Endothelial cell of umbilical vein (primary cell): ENCODE measurements at regions not wholly inside any gene's neighbourhood (a gene's known extent, or its start where the extent isn't known, plus 50 kb on each side); places are given as distances from the start of the nearest gene placed in this dataset.

Experiments used
- BruUV-seq: library from RNA; stranded (reverse); fragments of 400-500 nt; replicated peaks from 2 replicates; lab custom pipeline; 2021; lab: Mats Ljungman, UMichigan
- CTCF ChIA-PET: fragments of 300-600, 350-600 bp; sonication (Branson Sonifier 250); formaldehyde crosslinking; loops from one replicate; lab custom pipeline; 2021; ENCODE audit warnings: antibody characterized with exemption, inconsistent platforms; lab: Charles Lee
- POLR2A ChIA-PET: fragments of 300-600, 350-600 bp; sonication (Branson Sonifier 250); formaldehyde crosslinking; loops from one replicate; lab custom pipeline; 2021; ENCODE audit warnings: antibody characterized with exemption, inconsistent platforms; lab: Charles Lee
- DNase-seq: peaks from one replicate; pipeline ENCODE4 v3.0.0-alpha.2; 2011; ENCODE audit warnings: low read depth, low spot score
- FAIRE-seq: peaks from 2 replicates; lab custom pipeline; 2011; peaks lifted over from hg19 to GRCh38; lab: Jason Lieb, UNC
- H2AFZ ChIP-seq: 2 replicates; pipeline ENCODE4 v1.6.0; 2012; ENCODE audit warnings: low read depth, low read length, control low read depth, inconsistent platforms
- H3K27ac ChIP-seq: 2 replicates; pipeline ENCODE4 v1.5.1; 2011; ENCODE audit warnings: low read depth, mild to moderate bottlenecking, control low read depth, low read length, moderate library complexity; ENCODE audit not compliant: insufficient read depth
- H3K27me3 ChIP-seq, 2 experiments: 2 replicates each; pipeline versions ENCODE4 v1.6.0 to v1.6.1; 2011; ENCODE audit warnings: low read length in 2 of 2, mixed read lengths in 1 of 2; ENCODE audit not compliant: control insufficient read depth in 2 of 2, insufficient read depth in 2 of 2
- H3K36me3 ChIP-seq, 2 experiments: 2 replicates in 1 of 2; 3 replicates in 1 of 2; pipeline ENCODE4 v1.5.1; 2011; ENCODE audit warnings: low read length in 2 of 2, mild to moderate bottlenecking in 1 of 2, moderate library complexity in 1 of 2; ENCODE audit not compliant: control insufficient read depth in 2 of 2, insufficient read depth in 2 of 2; ENCODE audit errors: extremely low read depth in 1 of 2
- H3K4me1 ChIP-seq: 3 replicates; pipeline ENCODE4 v1.5.1; 2011; ENCODE audit warnings: mild to moderate bottlenecking, low read length; ENCODE audit not compliant: control insufficient read depth, insufficient read depth; ENCODE audit errors: extremely low read depth
- H3K4me2 ChIP-seq: 2 replicates; pipeline ENCODE4 v1.6.1; 2011; ENCODE audit warnings: low read length, control low read depth, mixed read lengths; ENCODE audit not compliant: insufficient read depth
- H3K4me3 ChIP-seq, 3 experiments: fragments of 200-600 bp in 1 of 3; sonication (generic), shearing (Covaris generic) in 1 of 3; replicated peaks in 1 of 3; 2 replicates each; pipeline ENCODE4 v1.5.1; 2011 to 2016; ENCODE audit warnings: control low read depth in 3 of 3, low read length in 3 of 3, mild to moderate bottlenecking in 2 of 3, inconsistent platforms in 1 of 3, low read depth in 1 of 3, moderate library complexity in 1 of 3; ENCODE audit not compliant: insufficient read depth in 1 of 3
- H3K79me2 ChIP-seq: 2 replicates; pipeline ENCODE4 v1.6.0; 2012; ENCODE audit warnings: low read length, inconsistent platforms; ENCODE audit not compliant: control insufficient read depth, insufficient read depth
- H3K9ac ChIP-seq: replicated peaks from 2 replicates; pipeline ENCODE3; 2011; ENCODE audit warnings: low read length, control low read depth; ENCODE audit not compliant: insufficient read depth; ENCODE audit errors: extremely low read depth
- H3K9me1 ChIP-seq: replicated peaks from 3 replicates; pipeline ENCODE4 v1.6.0; 2011; ENCODE audit warnings: mild to moderate bottlenecking, low read length; ENCODE audit not compliant: control insufficient read depth, insufficient read depth; ENCODE audit errors: extremely low read depth
- H3K9me3 ChIP-seq: replicated peaks from 2 replicates; pipeline ENCODE4 v1.5.1; 2012; ENCODE audit warnings: low read length, inconsistent platforms; ENCODE audit not compliant: control insufficient read depth, insufficient read depth
- H4K20me1 ChIP-seq: replicated peaks from 2 replicates; pipeline ENCODE3; 2011; ENCODE audit warnings: mild to moderate bottlenecking, low read length; ENCODE audit not compliant: control insufficient read depth, insufficient read depth; ENCODE audit errors: extremely low read depth
- EZH2 ChIP-seq: IDR thresholded peaks from 2 replicates; pipeline ENCODE4 v1.6.1; 2012; ENCODE audit warnings: borderline replicate concordance, low read depth, mild to moderate bottlenecking, moderate library complexity, low read length, inconsistent platforms; ENCODE audit not compliant: severe bottlenecking
- FOS ChIP-seq: IDR thresholded peaks from 2 replicates; pipeline ENCODE4 v1.6.1; 2011; ENCODE audit warnings: mild to moderate bottlenecking, low read length, moderate library complexity, borderline replicate concordance; ENCODE audit not compliant: insufficient read depth
- GATA2 ChIP-seq: IDR thresholded peaks from 2 replicates; pipeline ENCODE4 v1.7.0; 2011; ENCODE audit warnings: low read depth, mild to moderate bottlenecking, moderate library complexity, mixed read lengths, low read length; ENCODE audit not compliant: insufficient read length, insufficient read depth
- MYC ChIP-seq: IDR thresholded peaks from one replicate; pipeline ENCODE4 v1.6.1; 2011; ENCODE audit warnings: mild to moderate bottlenecking, low read depth, low read length
- POLR2A ChIP-seq: IDR thresholded peaks from 2 replicates; pipeline ENCODE4 v1.6.1; 2012; ENCODE audit warnings: low read depth, mild to moderate bottlenecking, control low read depth, low read length
- POLR2AphosphoS5 ChIP-seq: IDR thresholded peaks from 2 replicates; pipeline ENCODE4 v1.6.1; 2012; ENCODE audit warnings: low read depth, mild to moderate bottlenecking, control low read depth, low read length, moderate library complexity; ENCODE audit not compliant: insufficient read depth
- dilution Hi-C: fragments of 300-500 bp; cut with MboI; formaldehyde crosslinking; loops from one replicate; pipeline ENCODE4 v1.15.0; 2019; ENCODE audit warnings: low sequenced_read_pairs; ENCODE audit not compliant: extremely low pct_ligation_motif_present
- intact Hi-C: fragments of 100-400 bp; cut with micrococcal nuclease; formaldehyde crosslinking; loops from one replicate; pipeline ENCODE4 v1.10.0; 2022
- TF ChIP-seq, protein P1 (sequence below), 2 donors: IDR thresholded peaks; 1 replicate in 1 of 2; 2 replicates in 1 of 2; pipeline ENCODE4 v1.5.1; 2011; ENCODE audit warnings: low read length in 2 of 2, mild to moderate bottlenecking in 2 of 2, moderate library complexity in 2 of 2, control low read depth in 1 of 2, inconsistent platforms in 1 of 2, low read depth in 1 of 2; ENCODE audit not compliant: insufficient read depth in 1 of 2; ENCODE audit errors: extremely low read depth in 1 of 2
- TF ChIP-seq, protein P2 (sequence below): IDR thresholded peaks from 2 replicates; pipeline ENCODE4 v1.6.1; 2011; ENCODE audit not compliant: insufficient read depth, insufficient read length

DNA sequence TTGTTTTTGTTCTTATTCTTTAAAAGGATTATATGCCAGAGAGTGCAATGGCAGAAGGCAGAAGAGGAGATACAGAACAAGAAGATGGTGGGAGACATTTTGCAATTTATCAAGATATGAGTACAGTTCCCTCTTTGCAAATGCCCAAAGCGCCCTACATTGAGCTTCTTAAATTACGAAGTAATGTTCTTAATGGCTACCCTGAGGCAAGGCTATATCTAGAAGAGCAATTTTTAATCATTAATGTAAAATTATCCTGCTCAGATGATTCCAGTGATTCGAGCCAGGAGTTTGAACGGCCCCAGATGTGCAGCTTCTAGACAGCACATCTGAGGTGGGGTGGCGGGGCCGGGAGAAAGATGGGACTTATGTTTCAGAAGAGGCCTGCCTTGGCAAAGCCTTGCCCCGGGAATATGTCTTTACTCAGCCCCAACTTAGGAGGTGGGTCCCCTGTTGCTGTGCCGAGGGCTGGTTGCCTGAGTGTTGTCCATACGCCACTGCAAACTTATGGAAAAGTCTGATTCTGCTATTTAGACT, 84.9 kb upstream of the MLN start:
- Histone ChIP-seq H3K4me1 (no peaks in the 10 kb centered on the region), H3K4me2 (no peak overlapping the region), H3K9me3 (no peaks in the 10 kb centered on the region), H3K9ac (no peak overlapping the region), H3K9me1 (no peaks in the 10 kb centered on the region), H2AFZ (no peak overlapping the region), H3K36me3 (no peaks in the 10 kb centered on the region), H3K79me2 (no peaks in the 10 kb centered on the region), H4K20me1 (no peaks in the 10 kb centered on the region), H3K4me3 (no peak overlapping the region), H3K27ac (no peak overlapping the region), H3K27me3 (peaks cover 2 to 11% of the 10 kb centered on the region in 2 experiments)
- ChIA-PET CTCF (no interaction called here), POLR2A (no interaction called here)
- BruUV-seq = no TSS peak
- TF ChIP-seq, protein P1, sequence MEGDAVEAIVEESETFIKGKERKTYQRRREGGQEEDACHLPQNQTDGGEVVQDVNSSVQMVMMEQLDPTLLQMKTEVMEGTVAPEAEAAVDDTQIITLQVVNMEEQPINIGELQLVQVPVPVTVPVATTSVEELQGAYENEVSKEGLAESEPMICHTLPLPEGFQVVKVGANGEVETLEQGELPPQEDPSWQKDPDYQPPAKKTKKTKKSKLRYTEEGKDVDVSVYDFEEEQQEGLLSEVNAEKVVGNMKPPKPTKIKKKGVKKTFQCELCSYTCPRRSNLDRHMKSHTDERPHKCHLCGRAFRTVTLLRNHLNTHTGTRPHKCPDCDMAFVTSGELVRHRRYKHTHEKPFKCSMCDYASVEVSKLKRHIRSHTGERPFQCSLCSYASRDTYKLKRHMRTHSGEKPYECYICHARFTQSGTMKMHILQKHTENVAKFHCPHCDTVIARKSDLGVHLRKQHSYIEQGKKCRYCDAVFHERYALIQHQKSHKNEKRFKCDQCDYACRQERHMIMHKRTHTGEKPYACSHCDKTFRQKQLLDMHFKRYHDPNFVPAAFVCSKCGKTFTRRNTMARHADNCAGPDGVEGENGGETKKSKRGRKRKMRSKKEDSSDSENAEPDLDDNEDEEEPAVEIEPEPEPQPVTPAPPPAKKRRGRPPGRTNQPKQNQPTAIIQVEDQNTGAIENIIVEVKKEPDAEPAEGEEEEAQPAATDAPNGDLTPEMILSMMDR (IDR thresholded peaks at IDR 0.05; ENCODE audit: extremely low read depth in 1 of 2, insufficient read depth in 1 of 2, low read depth in 1 of 2, low read length in 2 of 2) = no peak
- TF ChIP-seq GATA2 (no peak), POLR2AphosphoS5 (no peak), POLR2A (no peak), EZH2 (no peak)
- TF ChIP-seq, protein P2, sequence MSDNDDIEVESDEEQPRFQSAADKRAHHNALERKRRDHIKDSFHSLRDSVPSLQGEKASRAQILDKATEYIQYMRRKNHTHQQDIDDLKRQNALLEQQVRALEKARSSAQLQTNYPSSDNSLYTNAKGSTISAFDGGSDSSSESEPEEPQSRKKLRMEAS = no peak
- intact Hi-C loops (no loop called here), dilution Hi-C loops (no loop called here)
- FAIRE-seq (no peak), DNase-seq (no peak)

DNA sequence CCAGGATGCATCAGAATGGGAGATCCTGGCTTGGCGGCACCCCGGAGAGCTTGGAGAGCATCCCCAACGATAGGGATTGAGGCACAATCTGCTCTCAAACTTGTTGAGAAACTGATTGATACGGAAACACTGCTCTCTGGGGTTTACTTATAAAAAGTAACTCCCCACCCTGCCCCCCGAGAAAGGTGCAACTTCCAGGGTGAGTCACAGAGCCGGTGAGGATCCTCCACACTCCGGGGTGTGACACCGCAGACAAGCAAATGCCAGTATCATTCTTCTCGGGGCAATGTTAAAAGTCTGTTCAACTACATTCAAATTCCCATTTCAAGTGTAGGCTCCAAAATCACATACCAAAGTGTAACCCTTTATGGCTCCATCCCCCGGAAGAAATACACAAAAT, 84.4 kb upstream of the MLN start:
- intact Hi-C loops = no loop called here
- Histone ChIP-seq H2AFZ (no peak overlapping the region), H3K9me3 (no peaks in the 10 kb centered on the region), H4K20me1 (no peaks in the 10 kb centered on the region), H3K4me1 (no peaks in the 10 kb centered on the region), H3K36me3 (no peaks in the 10 kb centered on the region), H3K27me3 (peaks cover 2 to 11% of the 10 kb centered on the region in 2 experiments), H3K27ac (no peak overlapping the region), H3K4me3 (no peak overlapping the region), H3K9ac (no peak overlapping the region), H3K79me2 (no peaks in the 10 kb centered on the region), H3K4me2 (no peak overlapping the region), H3K9me1 (no peaks in the 10 kb centered on the region)
- CTCF ChIA-PET = no interaction called here
- no peak for FAIRE-seq
- no peak for TF ChIP-seq POLR2A
- TF ChIP-seq POLR2AphosphoS5 = no peak
- TF ChIP-seq, protein P1 (IDR thresholded peaks at IDR 0.05; ENCODE audit: extremely low read depth in 1 of 2, insufficient read depth in 1 of 2, low read depth in 1 of 2, low read length in 2 of 2) = no peak
- TF ChIP-seq FOS = no peak
- no peak for TF ChIP-seq MYC
- POLR2A ChIA-PET = no interaction called here
- BruUV-seq = no TSS peak
- dilution Hi-C loops = no loop called here
- DNase-seq = no peak
